ENCODE measurements at regions not wholly inside any gene's neighbourhood (a gene's known extent, or its start where the extent isn't known, plus 50 kb on each side); places are given as distances from the start of the nearest gene placed in this dataset.
"Not testable (repeated sequence)": the region's sequence is repeated elsewhere in the genome, so short reads cannot be mapped to it uniquely, and the experiment has no call there.

- not testable (repeated sequence) for DNase-seq (ENCODE audit: low read depth in 1 of 2, low spot score in 1 of 2)
These were observed 1164.3 kb downstream of the RPIA start for GRCh38 chr2:89855752-89856151.

- DNase-seq (ENCODE audit: low read depth in 1 of 2, low spot score in 1 of 2): not testable (repeated sequence)
These were observed 1164.8 kb downstream of the RPIA start for GRCh38 chr2:89856305-89856704.

GRCh38 chr2:89862164-89862563 is 1170.7 kb downstream of the RPIA start:
- not testable (repeated sequence) for DNase-seq (ENCODE audit: low read depth in 1 of 2, low spot score in 1 of 2)

- DNase-seq (ENCODE audit: low read depth in 1 of 2, low spot score in 1 of 2): not testable (repeated sequence)
These were observed 1171.7 kb downstream of the RPIA start for GRCh38 chr2:89863209-89863608.

- not testable (repeated sequence) for DNase-seq (ENCODE audit: low read depth in 1 of 2, low spot score in 1 of 2)
These were observed 1183.5 kb downstream of the RPIA start for GRCh38 chr2:89874810-89875595.

GRCh38 chr2:89876445-89876844 is 1185.0 kb downstream of the RPIA start:
- DNase-seq (ENCODE audit: low read depth in 1 of 2, low spot score in 1 of 2): not testable (repeated sequence)

- DNase-seq (ENCODE audit: low read depth in 1 of 2, low spot score in 1 of 2): not testable (repeated sequence)
These were observed 1185.4 kb downstream of the RPIA start for GRCh38 chr2:89876878-89877277.

GRCh38 chr2:89882880-89883279 is 1191.4 kb downstream of the RPIA start:
- DNase-seq (ENCODE audit: low read depth in 1 of 2, low spot score in 1 of 2): not testable (repeated sequence)

GRCh38 chr2:89883624-89884023 is 1192.2 kb downstream of the RPIA start:
- DNase-seq (ENCODE audit: low read depth in 1 of 2, low spot score in 1 of 2): not testable (repeated sequence)

GRCh38 chr2:89885071-89885470 is 1193.6 kb downstream of the RPIA start:
- not testable (repeated sequence) for DNase-seq (ENCODE audit: low read depth in 1 of 2, low spot score in 1 of 2)

- DNase-seq (ENCODE audit: low read depth in 1 of 2, low spot score in 1 of 2): not testable (repeated sequence)
These were observed 1197.2 kb downstream of the RPIA start for GRCh38 chr2:89888693-89889092.

GRCh38 chr2:89890185-89890773 is 1198.8 kb downstream of the RPIA start:
- DNase-seq (ENCODE audit: low read depth in 1 of 2, low spot score in 1 of 2): not testable (repeated sequence)

- DNase-seq (ENCODE audit: low read depth in 1 of 2, low spot score in 1 of 2): not testable (repeated sequence)
These were observed 1203.5 kb downstream of the RPIA start for GRCh38 chr2:89894988-89895387.

- not testable (repeated sequence) for DNase-seq (ENCODE audit: low read depth in 1 of 2, low spot score in 1 of 2)
These were observed 1204.2 kb downstream of the RPIA start for GRCh38 chr2:89895629-89896028.

- not testable (repeated sequence) for DNase-seq (ENCODE audit: low read depth in 1 of 2, low spot score in 1 of 2)
These were observed 1235.5 kb downstream of the RPIA start for GRCh38 chr2:89927018-89927417.

GRCh38 chr2:89935436-89935835 is 1244.0 kb downstream of the RPIA start:
- not testable (repeated sequence) for DNase-seq (ENCODE audit: low read depth in 1 of 2, low spot score in 1 of 2)

- DNase-seq (ENCODE audit: low read depth in 1 of 2, low spot score in 1 of 2): not testable (repeated sequence)
These were observed 1244.5 kb downstream of the RPIA start for GRCh38 chr2:89936011-89936410.

GRCh38 chr2:89936559-89936958 is 1245.1 kb downstream of the RPIA start:
- DNase-seq (ENCODE audit: low read depth in 1 of 2, low spot score in 1 of 2): not testable (repeated sequence)

GRCh38 chr2:89938756-89939155 is 1247.3 kb downstream of the RPIA start:
- not testable (repeated sequence) for DNase-seq (ENCODE audit: low read depth in 1 of 2, low spot score in 1 of 2)

GRCh38 chr2:89944267-89944666 is 1252.8 kb downstream of the RPIA start:
- DNase-seq (ENCODE audit: low read depth in 1 of 2, low spot score in 1 of 2): not testable (repeated sequence)

GRCh38 chr2:89945004-89945616 is 1253.6 kb downstream of the RPIA start:
- not testable (repeated sequence) for DNase-seq (ENCODE audit: low read depth in 1 of 2, low spot score in 1 of 2)
